ENCODE measurements at regions not wholly inside any gene's neighbourhood (a gene's known extent, or its start where the extent isn't known, plus 50 kb on each side); places are given as distances from the start of the nearest gene placed in this dataset.

DNA sequence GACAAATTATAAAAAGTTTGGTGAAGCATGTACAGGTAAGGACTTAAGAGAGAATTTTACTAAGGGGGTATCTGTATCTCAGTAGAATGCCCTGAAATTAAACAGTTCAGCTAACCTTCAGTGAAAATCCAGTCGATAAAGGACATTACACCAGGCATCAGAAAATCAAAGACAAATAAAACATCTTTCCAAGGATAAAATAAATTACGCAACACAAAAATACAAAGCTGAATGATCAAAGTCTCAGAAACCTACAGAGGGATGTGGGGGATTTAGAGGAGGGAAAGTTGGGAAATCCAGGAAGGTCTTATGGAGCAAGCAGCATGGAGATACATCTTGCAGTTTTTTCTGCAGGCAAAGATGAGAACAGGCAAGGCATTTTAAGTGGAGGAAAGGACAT, 384.1 kb downstream of the TNS1 start:
- TF ChIP-seq, protein P1, sequence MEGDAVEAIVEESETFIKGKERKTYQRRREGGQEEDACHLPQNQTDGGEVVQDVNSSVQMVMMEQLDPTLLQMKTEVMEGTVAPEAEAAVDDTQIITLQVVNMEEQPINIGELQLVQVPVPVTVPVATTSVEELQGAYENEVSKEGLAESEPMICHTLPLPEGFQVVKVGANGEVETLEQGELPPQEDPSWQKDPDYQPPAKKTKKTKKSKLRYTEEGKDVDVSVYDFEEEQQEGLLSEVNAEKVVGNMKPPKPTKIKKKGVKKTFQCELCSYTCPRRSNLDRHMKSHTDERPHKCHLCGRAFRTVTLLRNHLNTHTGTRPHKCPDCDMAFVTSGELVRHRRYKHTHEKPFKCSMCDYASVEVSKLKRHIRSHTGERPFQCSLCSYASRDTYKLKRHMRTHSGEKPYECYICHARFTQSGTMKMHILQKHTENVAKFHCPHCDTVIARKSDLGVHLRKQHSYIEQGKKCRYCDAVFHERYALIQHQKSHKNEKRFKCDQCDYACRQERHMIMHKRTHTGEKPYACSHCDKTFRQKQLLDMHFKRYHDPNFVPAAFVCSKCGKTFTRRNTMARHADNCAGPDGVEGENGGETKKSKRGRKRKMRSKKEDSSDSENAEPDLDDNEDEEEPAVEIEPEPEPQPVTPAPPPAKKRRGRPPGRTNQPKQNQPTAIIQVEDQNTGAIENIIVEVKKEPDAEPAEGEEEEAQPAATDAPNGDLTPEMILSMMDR (IDR thresholded peaks at IDR 0.05; ENCODE audit: borderline replicate concordance, extremely low read depth, low read length, poor library complexity, severe bottlenecking): no peak
- no peak for TF ChIP-seq EZH2 (IDR thresholded peaks at IDR 0.05; ENCODE audit: borderline replicate concordance, low read depth, low read length, severe bottlenecking)
